DND-41 (cell line): ENCODE measurements at regions not wholly inside any gene's neighbourhood (a gene's known extent, or its start where the extent isn't known, plus 50 kb on each side); places are given as distances from the start of the nearest gene placed in this dataset.

Experiments
- ATAC-seq: fragments of 200-7000 bp; cut with Tn5 transposase; 3 replicates; pipeline ENCODE4 v1.9.1; 2021; ENCODE audit warnings: low read depth; ENCODE audit not compliant: insufficient read depth
- DNase-seq: peaks from one replicate; pipeline ENCODE4 v3.0.0-alpha.2; 2020
- H2AFZ ChIP-seq: 2 replicates; pipeline ENCODE4 v1.6.0; 2012; ENCODE audit warnings: low read depth, low read length
- H3K27ac ChIP-seq: 2 replicates; pipeline ENCODE4 v1.5.1; 2012; ENCODE audit warnings: low read length, inconsistent platforms
- H3K27me3 ChIP-seq: fragments of 200-600 bp; sonication (generic); 2 replicates; pipeline ENCODE4 v1.6.0; 2012; ENCODE audit warnings: low read length, mild to moderate bottlenecking, inconsistent platforms; ENCODE audit not compliant: insufficient read depth, poor library complexity
- H3K36me3 ChIP-seq: 2 replicates; pipeline ENCODE4 v1.5.1; 2012; ENCODE audit warnings: low read length, inconsistent platforms; ENCODE audit not compliant: insufficient read depth
- H3K4me1 ChIP-seq: 2 replicates; pipeline ENCODE4 v1.5.1; 2012; ENCODE audit warnings: mild to moderate bottlenecking, low read length; ENCODE audit not compliant: insufficient read depth
- H3K4me2 ChIP-seq: 2 replicates; pipeline ENCODE4 v1.6.0; 2012; ENCODE audit warnings: mild to moderate bottlenecking, moderate library complexity, low read length, inconsistent platforms; ENCODE audit not compliant: insufficient read depth
- H3K4me3 ChIP-seq, 2 experiments: fragments of 200-600 bp in 1 of 2; shearing (Covaris generic) in 1 of 2; 2 replicates each; pipeline ENCODE4 v1.5.1; 2012 to 2016; ENCODE audit warnings: inconsistent platforms in 2 of 2, low read length in 2 of 2, mild to moderate bottlenecking in 2 of 2, low read depth in 1 of 2, moderate library complexity in 1 of 2
- H3K79me2 ChIP-seq: 2 replicates; pipeline ENCODE4 v1.6.0; 2012; ENCODE audit warnings: low read length, inconsistent platforms; ENCODE audit not compliant: insufficient read depth
- H3K9ac ChIP-seq: 2 replicates; pipeline ENCODE4 v1.6.0; 2012; ENCODE audit warnings: low read depth, mild to moderate bottlenecking, inconsistent platforms, low read length, moderate library complexity
- H3K9me3 ChIP-seq: 2 replicates; pipeline ENCODE4 v1.5.1; 2012; ENCODE audit warnings: low read length, moderate library complexity, mild to moderate bottlenecking, inconsistent platforms; ENCODE audit not compliant: insufficient read depth, severe bottlenecking
- H4K20me1 ChIP-seq: 2 replicates; pipeline ENCODE4 v1.6.0; 2012; ENCODE audit warnings: low read length; ENCODE audit not compliant: insufficient read depth
- CTCF ChIP-seq: IDR thresholded peaks from 2 replicates; pipeline ENCODE4 v1.5.1; 2012; ENCODE audit warnings: borderline replicate concordance, low read length, moderate library complexity, mild to moderate bottlenecking; ENCODE audit not compliant: poor library complexity, severe bottlenecking; ENCODE audit errors: extremely low read depth
- EZH2 ChIP-seq: IDR thresholded peaks from 3 replicates; pipeline ENCODE4 v1.6.1; 2012; ENCODE audit warnings: borderline replicate concordance, low read depth, mild to moderate bottlenecking, moderate library complexity, low read length, inconsistent platforms; ENCODE audit not compliant: severe bottlenecking

- H3K36me3 ChIP-seq: no peaks in the 10 kb centered on the region
Measured at GRCh38 chr1:71156590-71156989, 75.8 kb upstream of the ZRANB2 start.

GRCh38 chr1:71154429-71154828, 73.6 kb upstream of the ZRANB2 start:
- Histone ChIP-seq H3K27me3 (no peaks in the 10 kb centered on the region), H2AFZ (no peak overlapping the region), H3K4me3 (no peak overlapping the region), H3K9me3 (no peaks in the 10 kb centered on the region), H3K79me2 (no peaks in the 10 kb centered on the region), H3K4me1 (no peaks in the 10 kb centered on the region), H3K4me2 (no peak overlapping the region), H3K27ac (no peak overlapping the region), H3K36me3 (no peaks in the 10 kb centered on the region), H4K20me1 (no peaks in the 10 kb centered on the region), H3K9ac (no peak overlapping the region)
- TF ChIP-seq EZH2: no peak
- TF ChIP-seq CTCF: no peak
- ATAC-seq (no peak), DNase-seq (no peak)

More at GRCh38 chr1:71156590-71156989, 75.8 kb upstream of the ZRANB2 start:
- Histone ChIP-seq H3K4me3 (no peak overlapping the region), H4K20me1 (no peaks in the 10 kb centered on the region), H3K27ac (no peak overlapping the region), H3K79me2 (no peaks in the 10 kb centered on the region), H3K9me3 (no peaks in the 10 kb centered on the region), H3K27me3 (no peaks in the 10 kb centered on the region), H3K4me1 (no peaks in the 10 kb centered on the region), H3K9ac (no peak overlapping the region), H2AFZ (no peak overlapping the region), H3K4me2 (no peak overlapping the region)
- DNase-seq (no peak), ATAC-seq (no peak)
- TF ChIP-seq EZH2: no peak
- no peak for TF ChIP-seq CTCF

GRCh38 chr1:71153826-71154225, 73.0 kb upstream of the ZRANB2 start:
- no peak overlapping the region for H3K4me3 ChIP-seq
- H3K4me2 ChIP-seq: no peak overlapping the region
- H3K27ac ChIP-seq: no peak overlapping the region
- H3K79me2 ChIP-seq: no peaks in the 10 kb centered on the region
- ATAC-seq (no peak), DNase-seq (no peak)
- no peaks in the 10 kb centered on the region for H3K9me3 ChIP-seq
- no peak overlapping the region for H3K9ac ChIP-seq
- H3K36me3 ChIP-seq: no peaks in the 10 kb centered on the region
- no peaks in the 10 kb centered on the region for H3K27me3 ChIP-seq
- no peaks in the 10 kb centered on the region for H3K4me1 ChIP-seq
- no peak for TF ChIP-seq EZH2
- no peak for TF ChIP-seq CTCF
- no peak overlapping the region for H2AFZ ChIP-seq
- H4K20me1 ChIP-seq: no peaks in the 10 kb centered on the region

DNA sequence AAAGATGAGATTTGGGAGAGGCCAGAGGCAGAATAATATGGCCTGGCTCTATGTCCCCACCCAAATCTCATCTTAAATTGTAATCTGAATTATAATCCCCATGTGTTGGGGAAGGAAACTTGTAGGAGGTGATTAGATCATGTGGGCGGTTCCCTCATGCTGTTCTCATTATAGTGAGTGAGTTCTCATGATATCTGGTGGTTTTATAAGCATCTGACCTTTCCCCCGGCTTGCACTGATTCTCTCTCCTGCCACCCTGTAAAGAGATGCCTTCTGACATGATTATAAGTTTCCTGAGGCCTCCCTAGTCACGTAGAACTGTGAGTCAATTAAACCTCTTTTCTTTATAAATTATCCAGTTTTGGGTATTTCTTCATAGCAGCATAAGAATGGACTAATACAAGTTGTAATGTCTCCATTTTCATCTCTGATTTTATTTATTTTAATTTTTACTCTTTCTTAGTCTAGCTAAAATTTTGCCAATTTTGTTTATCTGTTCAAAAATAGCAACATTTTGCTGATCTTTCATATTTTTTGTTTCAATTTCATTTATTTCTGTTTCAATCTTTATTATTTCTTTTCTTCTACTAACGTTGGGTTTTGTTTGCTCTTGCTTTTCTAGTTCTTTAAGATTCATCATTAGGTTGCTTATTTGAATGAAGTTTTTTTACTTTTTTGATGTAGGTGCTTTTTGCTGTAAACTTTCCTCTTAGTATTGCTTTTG, 67.0 kb upstream of the ZRANB2 start:
- TF ChIP-seq CTCF (no peak), EZH2 (no peak)
- no peak for ATAC-seq
- DNase-seq: no peak
- Histone ChIP-seq H3K27me3 (no peaks in the 10 kb centered on the region), H3K4me3 (no peak overlapping the region), H4K20me1 (no peaks in the 10 kb centered on the region), H3K79me2 (no peaks in the 10 kb centered on the region), H3K4me1 (no peaks in the 10 kb centered on the region), H3K4me2 (no peak overlapping the region), H3K9me3 (no peaks in the 10 kb centered on the region), H2AFZ (no peak overlapping the region), H3K27ac (no peak overlapping the region), H3K9ac (no peak overlapping the region), H3K36me3 (no peaks in the 10 kb centered on the region)
